ENCODE measurements at regions not wholly inside any gene's neighbourhood (a gene's known extent, or its start where the extent isn't known, plus 50 kb on each side); places are given as distances from the start of the nearest gene placed in this dataset.
"Not testable (repeated sequence)": the region's sequence is repeated elsewhere in the genome, so short reads cannot be mapped to it uniquely, and the experiment has no call there.

GRCh38 chr5:87138091-87138805 is 129.4 kb upstream of the RASA1 start:
- no peak for DNase-seq (ENCODE audit: low read depth)

GRCh38 chr5:87139795-87140194 is 127.9 kb upstream of the RASA1 start:
- no peak for DNase-seq (ENCODE audit: low read depth)

- DNase-seq (ENCODE audit: low read depth): no peak
Observed at GRCh38 chr5:87141544-87141943, 126.1 kb upstream of the RASA1 start.

- not testable (repeated sequence) for DNase-seq (ENCODE audit: low read depth)
Observed at GRCh38 chr5:87145853-87146252, 121.8 kb upstream of the RASA1 start.

GRCh38 chr5:87147441-87147840 is 120.2 kb upstream of the RASA1 start:
- DNase-seq (ENCODE audit: low read depth): no peak

- DNase-seq (ENCODE audit: low read depth): no peak
Observed at GRCh38 chr5:87150630-87151029, 117.1 kb upstream of the RASA1 start.

GRCh38 chr5:87151547-87151946 is 116.1 kb upstream of the RASA1 start:
- no peak for DNase-seq (ENCODE audit: low read depth)

- no peak for DNase-seq (ENCODE audit: low read depth)
Observed at GRCh38 chr5:87152886-87153285, 114.8 kb upstream of the RASA1 start.

- DNase-seq (ENCODE audit: low read depth): no peak
Observed at GRCh38 chr5:87154191-87154590, 113.5 kb upstream of the RASA1 start.

GRCh38 chr5:87155106-87155505 is 112.6 kb upstream of the RASA1 start:
- no peak for DNase-seq (ENCODE audit: low read depth)

- no peak for DNase-seq (ENCODE audit: low read depth)
Observed at GRCh38 chr5:87156631-87157030, 111.1 kb upstream of the RASA1 start.

- no peak for DNase-seq (ENCODE audit: low read depth)
Observed at GRCh38 chr5:87164409-87164808, 103.3 kb upstream of the RASA1 start.

- DNase-seq (ENCODE audit: low read depth): no peak
Observed at GRCh38 chr5:87169300-87169991, 98.2 kb upstream of the RASA1 start.

- no peak for DNase-seq (ENCODE audit: low read depth)
Observed at GRCh38 chr5:87170799-87171198, 96.9 kb upstream of the RASA1 start.

GRCh38 chr5:87182649-87183048 is 85.0 kb upstream of the RASA1 start:
- no peak for DNase-seq (ENCODE audit: low read depth)

GRCh38 chr5:87183896-87184295 is 83.8 kb upstream of the RASA1 start:
- no peak for DNase-seq (ENCODE audit: low read depth)

- no peak for DNase-seq (ENCODE audit: low read depth)
Observed at GRCh38 chr5:87184605-87185004, 83.1 kb upstream of the RASA1 start.

- no peak for DNase-seq (ENCODE audit: low read depth)
Observed at GRCh38 chr5:87185838-87186237, 81.8 kb upstream of the RASA1 start.

GRCh38 chr5:87188391-87188790 is 79.3 kb upstream of the RASA1 start:
- no peak for DNase-seq (ENCODE audit: low read depth)

GRCh38 chr5:87190041-87190440 is 77.6 kb upstream of the RASA1 start:
- no peak for DNase-seq (ENCODE audit: low read depth)

GRCh38 chr5:87190687-87191086 is 77.0 kb upstream of the RASA1 start:
- no peak for DNase-seq (ENCODE audit: low read depth)

- no peak for DNase-seq (ENCODE audit: low read depth)
Observed at GRCh38 chr5:87191645-87192044, 76.0 kb upstream of the RASA1 start.

GRCh38 chr5:87195104-87195591 is 72.5 kb upstream of the RASA1 start:
- no peak for DNase-seq (ENCODE audit: low read depth)

GRCh38 chr5:87195616-87196015 is 72.1 kb upstream of the RASA1 start:
- no peak for DNase-seq (ENCODE audit: low read depth)
